ENCODE measurements at regions not wholly inside any gene's neighbourhood (a gene's known extent, or its start where the extent isn't known, plus 50 kb on each side); places are given as distances from the start of the nearest gene placed in this dataset.

GRCh38 chr2:215680605-215681598 is 245.0 kb upstream of the FN1 start (continued):
- TF ChIP-seq DPF2 (IDR thresholded peaks at IDR 0.05) (peak; percentile 79), REST (IDR thresholded peaks at IDR 0.05; ENCODE audit: low read depth, low read length) (no peak), USF2 (IDR thresholded peaks at IDR 0.05; ENCODE audit: borderline replicate concordance, low read depth, low read length) (peak; percentile 24; the same call in 1 of the 2 replicates), CBFB (IDR thresholded peaks at IDR 0.05; ENCODE audit: low read depth) (no peak), JUNB (IDR thresholded peaks at IDR 0.05) (no peak), RBBP5 (conservative IDR thresholded peaks at IDR 0.05) (no peak), CREB1 (IDR thresholded peaks at IDR 0.05; ENCODE audit: low read depth) (no peak), NFIC (IDR thresholded peaks at IDR 0.05; ENCODE audit: low read depth, low read length) (no peak), TCF7 (IDR thresholded peaks at IDR 0.05; ENCODE audit: borderline replicate concordance) (no peak), TBL1XR1 (IDR thresholded peaks at IDR 0.05; ENCODE audit: low read depth, low read length) (no peak), HDAC6 (IDR thresholded peaks at IDR 0.05; ENCODE audit: unreplicated experiment) (no peak), SMARCA5 (IDR thresholded peaks at IDR 0.05) (no peak), WRNIP1 (IDR thresholded peaks at IDR 0.05; ENCODE audit: borderline replicate concordance, low read depth, low read length) (no peak), NBN (IDR thresholded peaks at IDR 0.05) (peak; percentile 83), TCF12 (IDR thresholded peaks at IDR 0.05; ENCODE audit: low read depth, low read length) (0 out of 2 replicates have a peak, but pooled peaks have one; percentile 2), JUND (IDR thresholded peaks at IDR 0.05; ENCODE audit: low read depth, low read length) (no peak), RB1 (IDR thresholded peaks at IDR 0.05; ENCODE audit: borderline replicate concordance) (no peak), PAX5 (IDR thresholded peaks at IDR 0.05; ENCODE audit: borderline replicate concordance, low read depth, low read length) (0 out of 2 replicates have a peak, but pooled peaks have one; percentile 6), SKIL (IDR thresholded peaks at IDR 0.05; ENCODE audit: low read depth, poor library complexity, severe bottlenecking) (no peak), SRF (IDR thresholded peaks at IDR 0.05; ENCODE audit: low read depth in 2 of 2, low read length in 2 of 2) (no peak), ZNF24 (IDR thresholded peaks at IDR 0.05) (peak; percentile 38; the same call in 1 of the 2 replicates)
